ENCODE measurements at regions not wholly inside any gene's neighbourhood (a gene's known extent, or its start where the extent isn't known, plus 50 kb on each side); places are given as distances from the start of the nearest gene placed in this dataset.

DNA sequence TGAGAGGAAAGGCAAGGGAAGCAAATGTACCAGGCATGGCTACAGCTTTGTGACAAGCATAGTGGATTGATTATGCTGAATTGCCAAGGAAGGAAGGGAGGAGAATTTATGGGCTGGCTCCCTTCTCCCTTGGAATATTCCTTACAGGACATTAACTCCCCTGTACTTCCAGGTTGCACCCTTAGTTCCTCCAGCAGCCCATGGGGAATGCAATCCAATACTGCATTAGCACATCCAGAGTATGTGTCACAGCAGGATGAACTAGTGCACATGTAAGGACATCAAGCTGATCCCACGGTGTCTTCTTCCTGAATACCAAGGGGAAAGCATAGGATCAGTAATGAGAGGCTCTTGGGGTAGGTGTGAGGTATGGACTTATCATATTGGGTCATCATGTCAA is 390.7 kb upstream of the POU3F2 start:
- intact Hi-C loops (cut with micrococcal nuclease) = no loop called here
- no peak for DNase-seq
- Mint-ChIP-seq H3K4me1 (no peaks in the 10 kb centered on the region), H3K27me3 (no peaks in the 10 kb centered on the region), H3K27ac (no peak overlapping the region), H3K36me3 (ENCODE audit: low read depth) (no peaks in the 10 kb centered on the region), H3K9me3 (no peaks in the 10 kb centered on the region), H3K4me3 (no peak overlapping the region)

DNA sequence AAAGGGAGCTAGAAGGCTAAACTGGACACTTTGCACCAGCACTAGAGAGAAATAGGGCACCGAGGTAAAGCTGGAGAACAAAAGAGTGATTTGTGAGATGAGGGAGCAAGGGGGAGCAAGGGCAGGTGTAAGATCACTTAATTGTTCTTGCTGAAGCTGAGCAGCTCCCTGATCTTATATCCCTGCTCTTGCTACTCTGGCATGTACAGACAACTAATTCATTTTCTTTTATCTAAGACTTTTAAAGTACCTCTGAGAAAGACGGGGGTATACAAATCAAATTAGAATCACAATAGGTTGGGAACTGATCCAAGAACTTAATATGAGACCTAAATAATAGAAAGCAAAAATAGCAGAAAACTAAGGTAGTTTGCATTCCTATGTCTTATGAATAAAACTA is 381.7 kb upstream of the POU3F2 start:
- Mint-ChIP-seq H3K27me3 (no peaks in the 10 kb centered on the region), H3K4me1 (no peaks in the 10 kb centered on the region), H3K9me3 (no peaks in the 10 kb centered on the region), H3K27ac (no peak overlapping the region), H3K36me3 (ENCODE audit: low read depth) (no peaks in the 10 kb centered on the region), H3K4me3 (no peak overlapping the region)
- intact Hi-C loops (cut with micrococcal nuclease) = no loop called here
- DNase-seq = no peak

DNA sequence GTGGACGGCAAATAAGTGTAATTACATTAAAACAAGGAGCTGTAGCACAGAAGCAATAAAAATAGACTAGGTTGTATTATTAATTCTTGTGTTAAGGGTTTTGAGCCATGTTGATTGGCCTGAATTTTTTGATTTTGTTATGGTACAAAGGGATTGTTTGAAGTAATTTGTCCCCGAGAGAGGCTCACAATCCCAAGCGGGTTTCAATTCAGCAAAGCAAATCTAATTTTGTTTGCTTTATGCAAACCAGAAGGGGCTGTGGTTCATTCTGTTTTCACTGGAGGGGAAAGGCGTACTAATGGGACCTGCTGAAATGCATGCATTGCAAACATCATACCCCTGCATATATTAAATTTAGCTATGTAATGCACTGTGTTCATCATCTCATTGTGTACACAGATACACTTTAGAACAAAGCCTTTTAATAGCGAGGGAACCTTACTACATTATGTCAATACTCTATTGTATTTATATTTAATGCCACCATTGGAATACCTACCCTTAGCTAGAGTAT is 379.5 kb upstream of the POU3F2 start:
- no peaks in the 10 kb centered on the region for H3K4me1 Mint-ChIP-seq
- no peaks in the 10 kb centered on the region for H3K9me3 Mint-ChIP-seq
- intact Hi-C loops (cut with micrococcal nuclease) = no loop called here

DNA sequence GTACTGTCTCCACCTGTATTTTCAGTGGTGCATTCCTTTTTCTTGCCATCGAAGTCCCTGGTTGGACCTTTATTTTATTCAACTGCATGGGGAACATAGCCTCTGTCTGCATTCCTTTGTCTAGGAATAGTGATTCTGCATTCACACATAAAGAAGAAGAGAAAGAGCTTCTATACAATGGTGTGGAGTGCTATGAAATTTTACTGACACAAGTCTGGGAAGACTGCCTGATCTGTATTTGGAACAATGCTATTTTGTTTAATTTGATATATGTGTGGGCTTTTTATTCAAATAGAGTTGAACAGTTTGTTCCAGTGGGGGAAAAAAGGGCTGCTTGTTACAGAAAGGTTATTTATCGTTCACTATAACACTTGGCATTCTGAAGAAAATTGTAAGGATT is 375.7 kb upstream of the POU3F2 start:
- no peak overlapping the region for H3K27ac Mint-ChIP-seq
- H3K4me1 Mint-ChIP-seq = no peaks in the 10 kb centered on the region
- DNase-seq = no peak
- H3K4me3 Mint-ChIP-seq = no peak overlapping the region
- H3K27me3 Mint-ChIP-seq = no peaks in the 10 kb centered on the region
- no peaks in the 10 kb centered on the region for H3K9me3 Mint-ChIP-seq
- intact Hi-C loops (cut with micrococcal nuclease) = no loop called here
- H3K36me3 Mint-ChIP-seq (ENCODE audit: low read depth) = no peaks in the 10 kb centered on the region

More for the DNA sequence above, 379.5 kb upstream of the POU3F2 start:
- DNase-seq = no peak
- Mint-ChIP-seq H3K36me3 (ENCODE audit: low read depth) (no peaks in the 10 kb centered on the region), H3K27me3 (no peaks in the 10 kb centered on the region), H3K4me3 (no peak overlapping the region), H3K27ac (no peak overlapping the region)

DNA sequence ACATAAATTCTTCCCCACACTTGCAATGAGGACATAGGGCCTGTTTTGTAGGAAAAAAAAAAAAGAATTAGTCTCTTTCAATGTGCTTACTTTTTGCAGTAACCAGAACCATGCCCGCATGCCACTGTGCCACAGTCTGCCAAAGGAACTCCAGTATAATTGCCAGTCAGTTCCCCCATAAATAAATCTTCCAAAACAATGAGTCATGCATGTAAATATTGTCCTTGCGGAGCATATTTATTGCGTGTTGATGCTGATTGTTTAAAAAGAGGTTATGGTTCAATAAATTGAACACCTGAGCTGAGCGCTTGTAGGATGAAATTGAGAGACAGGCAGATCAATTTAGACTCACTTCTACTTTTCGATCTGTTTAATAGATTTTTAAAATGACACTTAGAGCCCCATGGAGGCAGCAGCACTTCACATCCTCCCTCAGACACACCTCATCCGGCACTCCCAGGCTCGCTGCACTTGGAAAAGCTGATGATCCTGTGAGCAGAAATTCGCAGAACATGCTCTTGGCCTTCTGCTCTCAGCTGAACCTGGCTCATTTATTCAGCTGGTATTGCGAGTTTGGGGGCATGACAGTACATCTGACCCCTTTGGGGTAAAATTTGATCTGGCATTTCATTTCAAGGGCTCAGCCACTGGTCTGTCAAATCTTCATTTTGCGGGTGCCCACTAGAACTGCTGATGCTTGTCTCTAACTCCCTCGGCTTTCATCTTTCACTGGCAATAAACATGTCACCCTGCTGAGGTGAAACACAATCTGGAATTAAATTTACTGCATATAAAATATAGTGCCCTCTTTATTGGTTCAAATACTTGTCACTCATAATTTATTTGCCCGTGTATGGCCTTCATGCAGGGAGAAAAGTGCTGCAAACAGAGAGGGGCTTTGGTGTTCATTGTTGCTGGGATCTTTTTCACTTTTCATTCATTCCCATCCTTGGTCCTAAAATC is 371.1 kb upstream of the POU3F2 start:
- intact Hi-C loops (cut with micrococcal nuclease) = no loop called here
- no peaks in the 10 kb centered on the region for H3K27me3 Mint-ChIP-seq
- H3K27ac Mint-ChIP-seq = no peak overlapping the region
- H3K4me1 Mint-ChIP-seq = no peaks in the 10 kb centered on the region
- no peak for DNase-seq
- no peaks in the 10 kb centered on the region for H3K9me3 Mint-ChIP-seq
- no peaks in the 10 kb centered on the region for H3K36me3 Mint-ChIP-seq (ENCODE audit: low read depth)
- H3K4me3 Mint-ChIP-seq = no peak overlapping the region

DNA sequence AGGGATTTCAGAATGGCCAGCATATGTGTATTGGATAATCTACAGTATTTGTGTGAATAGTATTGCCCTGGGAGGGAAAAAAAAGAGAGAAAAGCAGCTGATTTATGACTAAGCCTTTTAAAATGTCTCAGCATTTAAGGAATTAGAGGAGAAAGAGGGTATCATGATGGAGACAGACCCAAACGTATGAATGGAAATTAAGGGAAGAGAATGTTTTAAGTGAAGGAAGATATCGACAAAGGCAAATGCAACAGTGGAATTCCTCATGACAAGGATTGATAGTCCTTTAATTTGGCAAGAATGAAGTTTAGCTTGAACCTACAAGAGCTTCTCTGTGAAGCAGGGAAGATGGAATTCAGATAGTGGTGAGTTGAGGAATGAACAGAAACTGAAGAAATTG is 367.3 kb upstream of the POU3F2 start:
- H3K27ac Mint-ChIP-seq = no peak overlapping the region
- DNase-seq = no peak

DNA sequence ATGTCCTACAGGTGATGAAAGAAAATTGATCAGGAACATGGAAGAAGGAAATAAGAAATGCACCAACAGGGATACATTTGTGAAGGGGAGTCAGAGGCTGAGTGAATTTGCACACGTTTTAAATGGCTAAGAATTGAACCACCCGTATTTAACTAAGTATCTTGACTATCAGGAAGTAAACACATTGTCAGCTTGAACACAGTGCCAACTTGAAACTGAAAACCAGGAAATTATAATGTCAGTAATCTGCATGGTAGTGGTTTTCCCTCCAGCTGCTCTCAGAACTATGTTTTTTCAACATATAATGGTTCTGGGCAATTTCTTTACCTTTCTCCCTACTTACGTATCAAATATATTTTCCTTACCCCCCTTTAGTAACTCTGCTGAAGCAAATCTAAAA is 366.5 kb upstream of the POU3F2 start:
- H3K36me3 Mint-ChIP-seq (ENCODE audit: low read depth) = no peaks in the 10 kb centered on the region
- no peaks in the 10 kb centered on the region for H3K9me3 Mint-ChIP-seq
- no peaks in the 10 kb centered on the region for H3K4me1 Mint-ChIP-seq
- no peak overlapping the region for H3K27ac Mint-ChIP-seq
- no peak overlapping the region for H3K4me3 Mint-ChIP-seq
- H3K27me3 Mint-ChIP-seq = no peaks in the 10 kb centered on the region
- DNase-seq = no peak
- intact Hi-C loops (cut with micrococcal nuclease) = no loop called here

More for the DNA sequence above, 367.3 kb upstream of the POU3F2 start:
- no peaks in the 10 kb centered on the region for H3K9me3 Mint-ChIP-seq
- no peaks in the 10 kb centered on the region for H3K27me3 Mint-ChIP-seq
- no peak overlapping the region for H3K4me3 Mint-ChIP-seq
- no peaks in the 10 kb centered on the region for H3K36me3 Mint-ChIP-seq (ENCODE audit: low read depth)
- intact Hi-C loops (cut with micrococcal nuclease) = no loop called here
- no peaks in the 10 kb centered on the region for H3K4me1 Mint-ChIP-seq

DNA sequence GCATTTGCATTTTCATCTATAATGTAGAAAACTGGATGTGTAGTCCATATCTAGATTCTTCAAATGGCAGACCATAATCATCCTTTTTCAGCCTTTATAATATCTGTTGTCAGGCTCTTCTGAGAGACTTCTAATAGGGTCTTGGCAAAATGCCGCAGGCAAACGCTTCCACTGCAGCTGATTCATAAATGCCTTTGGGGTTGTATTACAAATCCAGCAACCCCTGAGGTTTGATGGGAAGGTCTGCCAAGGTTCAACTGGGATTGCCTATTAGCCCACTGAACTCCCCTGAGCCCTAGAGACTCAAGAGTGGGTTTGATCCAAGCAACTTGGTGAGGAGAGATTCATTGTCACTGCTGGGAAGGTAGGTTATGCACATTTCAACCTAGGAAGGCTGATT is 365.2 kb upstream of the POU3F2 start:
- no peaks in the 10 kb centered on the region for H3K36me3 Mint-ChIP-seq (ENCODE audit: low read depth)
- no peak for DNase-seq
- H3K9me3 Mint-ChIP-seq = no peaks in the 10 kb centered on the region
- no peak overlapping the region for H3K27ac Mint-ChIP-seq
- intact Hi-C loops (cut with micrococcal nuclease) = no loop called here
- H3K4me3 Mint-ChIP-seq = no peak overlapping the region
- no peaks in the 10 kb centered on the region for H3K27me3 Mint-ChIP-seq
- H3K4me1 Mint-ChIP-seq = no peaks in the 10 kb centered on the region

DNA sequence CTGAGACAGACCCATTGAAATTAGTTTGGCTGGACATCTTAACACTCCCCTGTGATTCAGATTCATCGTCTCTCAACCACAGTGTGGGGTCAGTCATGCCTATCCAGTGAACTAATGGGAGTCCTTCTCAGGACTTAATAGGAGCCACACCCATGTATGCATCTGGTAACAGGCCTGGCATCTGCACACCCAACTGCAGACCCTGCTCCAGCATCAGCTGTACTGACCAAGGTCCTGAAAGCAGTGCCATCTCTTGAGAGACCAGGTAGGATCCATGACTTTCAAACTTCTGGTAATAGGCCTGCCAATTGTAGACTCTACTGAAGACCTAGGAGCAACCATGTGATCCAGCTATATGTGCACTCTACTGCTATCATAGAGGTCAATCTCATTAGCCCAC is 363.6 kb upstream of the POU3F2 start:
- no peak for DNase-seq
- H3K36me3 Mint-ChIP-seq (ENCODE audit: low read depth) = no peaks in the 10 kb centered on the region
- H3K27me3 Mint-ChIP-seq = no peaks in the 10 kb centered on the region
- no peaks in the 10 kb centered on the region for H3K9me3 Mint-ChIP-seq
- intact Hi-C loops (cut with micrococcal nuclease) = no loop called here
- H3K27ac Mint-ChIP-seq = no peak overlapping the region
- no peak overlapping the region for H3K4me3 Mint-ChIP-seq
- H3K4me1 Mint-ChIP-seq = no peaks in the 10 kb centered on the region

DNA sequence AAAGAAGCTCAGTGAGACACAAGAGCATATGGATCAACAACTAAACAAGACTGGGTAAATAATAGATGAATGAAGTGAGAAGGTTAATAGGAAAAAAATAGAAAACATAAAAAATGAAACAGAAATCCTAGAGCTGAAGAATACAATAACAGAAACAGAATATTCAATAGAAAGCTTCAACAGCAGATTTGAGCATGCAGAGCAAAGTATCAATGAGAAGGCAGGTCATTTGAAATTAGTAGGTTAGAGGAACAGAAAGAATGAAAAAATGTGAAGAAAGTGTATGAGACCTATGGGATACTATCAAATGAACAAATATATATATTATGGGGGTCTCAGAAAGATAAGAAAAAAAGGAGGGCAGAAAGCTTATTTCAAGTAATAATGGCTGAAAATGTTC is 362.9 kb upstream of the POU3F2 start:
- Mint-ChIP-seq H3K4me1 (no peaks in the 10 kb centered on the region), H3K4me3 (no peak overlapping the region), H3K9me3 (no peaks in the 10 kb centered on the region), H3K27ac (no peak overlapping the region), H3K36me3 (ENCODE audit: low read depth) (no peaks in the 10 kb centered on the region), H3K27me3 (no peaks in the 10 kb centered on the region)
- intact Hi-C loops (cut with micrococcal nuclease) = no loop called here
- DNase-seq = no peak

DNA sequence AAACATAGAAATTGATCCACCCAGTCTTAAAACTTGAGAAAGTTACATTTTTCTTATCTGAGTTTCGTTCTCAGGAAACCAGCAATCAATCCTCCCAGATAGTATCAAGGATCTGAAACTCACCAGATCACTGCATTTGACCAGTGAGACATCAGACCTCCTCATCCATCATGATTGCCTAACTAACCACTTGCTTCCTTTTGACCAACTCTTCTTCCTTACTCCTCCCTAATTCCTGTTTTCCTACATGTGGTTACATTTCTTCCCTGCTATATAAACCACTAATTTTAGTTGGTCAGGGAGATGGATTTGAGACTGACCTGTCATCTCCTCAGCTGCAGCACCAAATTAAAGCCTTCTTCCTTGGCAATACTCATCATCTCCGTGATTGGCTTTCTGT is 357.1 kb upstream of the POU3F2 start:
- DNase-seq = no peak
- no peaks in the 10 kb centered on the region for H3K9me3 Mint-ChIP-seq
- H3K4me3 Mint-ChIP-seq = no peak overlapping the region
- H3K27me3 Mint-ChIP-seq = no peaks in the 10 kb centered on the region
- H3K27ac Mint-ChIP-seq = no peak overlapping the region
- no peaks in the 10 kb centered on the region for H3K36me3 Mint-ChIP-seq (ENCODE audit: low read depth)
- no peaks in the 10 kb centered on the region for H3K4me1 Mint-ChIP-seq
- intact Hi-C loops (cut with micrococcal nuclease) = no loop called here

DNA sequence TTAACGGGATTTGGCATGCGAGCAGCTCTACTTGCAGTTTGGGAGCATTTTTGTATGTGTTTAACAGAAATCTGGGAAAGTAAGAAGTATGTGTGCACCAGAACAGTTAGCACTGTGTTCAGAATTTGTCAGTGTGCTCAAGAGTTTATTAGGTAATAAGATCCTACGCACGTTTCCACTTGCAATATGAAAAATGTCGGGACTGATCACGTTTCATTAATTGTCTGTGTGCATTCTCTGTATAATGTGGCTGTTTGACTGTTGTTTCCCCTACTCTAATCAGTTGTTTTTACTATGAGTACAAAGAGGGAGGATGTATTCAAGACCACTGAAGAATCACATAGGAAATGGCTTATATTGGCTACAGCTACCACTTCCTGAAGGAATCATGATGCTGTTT is 349.7 kb upstream of the POU3F2 start:
- H3K27ac Mint-ChIP-seq = no peak overlapping the region
- no peaks in the 10 kb centered on the region for H3K27me3 Mint-ChIP-seq
- intact Hi-C loops (cut with micrococcal nuclease) = no loop called here
- DNase-seq = no peak
- no peak overlapping the region for H3K4me3 Mint-ChIP-seq
- H3K36me3 Mint-ChIP-seq (ENCODE audit: low read depth) = no peaks in the 10 kb centered on the region
- no peaks in the 10 kb centered on the region for H3K4me1 Mint-ChIP-seq
- no peaks in the 10 kb centered on the region for H3K9me3 Mint-ChIP-seq

DNA sequence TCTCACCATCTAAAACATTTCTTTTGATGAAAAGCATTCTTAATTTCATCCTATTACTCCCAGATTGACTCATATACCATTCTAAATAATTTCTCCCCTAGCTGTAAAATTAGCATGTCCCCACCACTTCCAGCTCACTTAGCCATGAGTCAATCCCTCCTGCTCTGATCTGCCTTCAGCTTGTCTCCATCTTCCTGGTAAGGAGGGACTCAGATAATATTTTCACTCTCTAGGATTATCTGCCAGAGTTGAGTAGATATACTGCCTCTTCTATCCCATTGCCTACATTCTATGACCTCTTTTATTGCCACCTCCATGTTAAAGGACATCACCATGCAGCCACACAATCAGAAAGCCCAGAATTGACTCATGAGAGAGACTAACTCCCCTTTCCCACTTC is 348.8 kb upstream of the POU3F2 start:
- Mint-ChIP-seq H3K36me3 (ENCODE audit: low read depth) (no peaks in the 10 kb centered on the region), H3K27ac (no peak overlapping the region), H3K9me3 (no peaks in the 10 kb centered on the region), H3K4me3 (no peak overlapping the region), H3K27me3 (no peaks in the 10 kb centered on the region), H3K4me1 (no peaks in the 10 kb centered on the region)
- intact Hi-C loops (cut with micrococcal nuclease) = no loop called here
- DNase-seq = no peak

DNA sequence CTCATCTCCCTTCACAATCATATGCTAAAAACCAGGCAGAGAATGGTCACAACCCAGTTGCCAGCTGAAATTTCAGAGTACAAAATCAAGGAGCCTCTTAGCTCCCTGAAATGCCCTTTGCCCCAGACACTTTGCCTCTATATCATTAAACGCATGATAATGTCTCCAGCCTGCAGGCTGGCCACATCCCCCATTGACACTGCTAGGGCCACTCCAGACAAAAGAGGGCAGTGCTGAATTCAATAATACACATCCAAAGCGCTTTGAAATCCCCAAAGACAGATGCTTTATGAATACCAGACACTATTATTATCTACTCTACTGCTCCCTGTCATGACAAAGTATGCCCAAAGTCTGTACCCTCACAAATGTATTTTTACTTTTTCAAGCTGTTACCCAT is 348.3 kb upstream of the POU3F2 start:
- Mint-ChIP-seq H3K4me3 (no peak overlapping the region), H3K4me1 (no peaks in the 10 kb centered on the region), H3K27ac (no peak overlapping the region), H3K27me3 (no peaks in the 10 kb centered on the region), H3K36me3 (ENCODE audit: low read depth) (no peaks in the 10 kb centered on the region), H3K9me3 (no peaks in the 10 kb centered on the region)
- DNase-seq = no peak
- intact Hi-C loops (cut with micrococcal nuclease) = no loop called here

DNA sequence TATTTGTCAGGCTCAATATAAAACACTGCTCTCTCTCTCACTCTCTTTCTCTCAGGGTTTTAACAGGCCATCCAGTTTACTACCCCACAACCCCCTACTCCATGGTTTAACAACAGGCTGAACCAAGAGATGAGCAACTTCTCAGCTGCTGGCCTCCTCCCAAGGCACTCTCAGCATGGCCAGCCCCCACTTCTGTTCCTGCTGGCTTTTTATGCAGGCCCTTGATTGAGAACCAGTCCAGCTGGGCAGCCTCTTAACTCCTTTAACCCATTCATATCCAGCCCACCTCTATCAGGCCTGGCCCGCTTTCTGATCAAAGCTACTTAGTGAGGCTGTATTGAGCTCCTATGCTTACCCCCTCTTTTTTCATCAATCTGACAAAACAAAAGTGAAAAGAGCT is 346.8 kb upstream of the POU3F2 start:
- intact Hi-C loops (cut with micrococcal nuclease) = no loop called here
- H3K9me3 Mint-ChIP-seq = no peaks in the 10 kb centered on the region
- no peak for DNase-seq
- no peaks in the 10 kb centered on the region for H3K27me3 Mint-ChIP-seq
- no peaks in the 10 kb centered on the region for H3K4me1 Mint-ChIP-seq
- no peaks in the 10 kb centered on the region for H3K36me3 Mint-ChIP-seq (ENCODE audit: low read depth)
- no peak overlapping the region for H3K27ac Mint-ChIP-seq
- H3K4me3 Mint-ChIP-seq = no peak overlapping the region
